ENCODE measurements at regions not wholly inside any gene's neighbourhood (a gene's known extent, or its start where the extent isn't known, plus 50 kb on each side); places are given as distances from the start of the nearest gene placed in this dataset.
"Not testable (repeated sequence)": the region's sequence is repeated elsewhere in the genome, so short reads cannot be mapped to it uniquely, and the experiment has no call there.

GRCh38 chr11:23732026-23732425 is 764.8 kb upstream of the LUZP2 start:
- DNase-seq (no peak), ATAC-seq (ENCODE audit: poor library complexity) (no peak)
- intact Hi-C loops (cut with DNase I), result no loop called here

DNA sequence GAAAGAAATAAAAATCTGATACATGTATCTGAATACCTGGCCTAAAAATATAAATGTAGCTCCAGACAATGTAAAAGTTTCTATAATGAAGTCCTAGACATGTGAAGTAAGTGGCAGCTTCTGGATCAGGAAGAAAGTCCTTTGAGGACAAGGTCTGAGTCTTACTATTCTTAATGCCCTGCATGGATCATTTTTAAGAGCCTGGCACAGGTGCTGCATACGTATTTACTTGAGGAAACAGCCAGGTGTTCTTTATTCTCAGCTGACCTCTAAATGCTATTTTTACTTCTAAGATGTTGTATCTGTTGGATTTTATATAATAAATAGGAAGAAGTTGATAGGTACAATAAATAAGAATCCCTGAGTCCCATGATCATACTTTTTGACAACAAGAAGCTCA is 750.0 kb upstream of the LUZP2 start:
- no peak for DNase-seq
- intact Hi-C loops (cut with DNase I), result no loop called here
- ATAC-seq (ENCODE audit: poor library complexity), result no peak

GRCh38 chr11:23749762-23750430 is 747.0 kb upstream of the LUZP2 start:
- DNase-seq (no peak), ATAC-seq (ENCODE audit: poor library complexity) (no peak)
- intact Hi-C loops (cut with DNase I), result no loop called here

GRCh38 chr11:23751280-23751679 is 745.6 kb upstream of the LUZP2 start:
- intact Hi-C loops (cut with DNase I), result no loop called here
- no peak for DNase-seq
- no peak for ATAC-seq (ENCODE audit: poor library complexity)

GRCh38 chr11:23755076-23755475 is 741.8 kb upstream of the LUZP2 start:
- intact Hi-C loops (cut with DNase I), result no loop called here
- ATAC-seq (ENCODE audit: poor library complexity) (no peak), DNase-seq (no peak)

- ATAC-seq (ENCODE audit: poor library complexity), result no peak
- DNase-seq, result no peak
- intact Hi-C loops (cut with DNase I), result no loop called here
These were observed 741.1 kb upstream of the LUZP2 start for GRCh38 chr11:23755769-23756168.

GRCh38 chr11:23759489-23759888 is 737.4 kb upstream of the LUZP2 start:
- intact Hi-C loops (cut with DNase I), result no loop called here
- no peak for ATAC-seq (ENCODE audit: poor library complexity)
- no peak for DNase-seq

DNA sequence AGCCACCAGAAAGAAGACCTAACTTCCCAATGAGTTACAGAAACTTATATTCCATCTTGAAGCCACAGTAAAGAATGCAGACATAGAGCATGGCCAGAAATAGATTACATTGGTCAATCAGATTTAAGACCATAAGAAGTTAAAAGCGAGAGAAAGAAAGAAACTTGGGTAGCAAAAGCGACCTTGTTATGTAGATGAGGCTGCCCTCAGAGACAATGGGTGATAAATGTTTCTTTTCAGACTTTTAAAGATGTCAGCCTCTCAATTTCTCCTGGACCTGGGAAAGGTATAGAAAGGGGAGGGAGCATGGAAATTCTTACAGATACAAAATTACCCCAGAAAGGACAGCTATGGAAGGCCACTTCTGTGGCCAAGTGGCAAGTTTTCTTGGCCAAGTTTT is 732.6 kb upstream of the LUZP2 start:
- intact Hi-C loops (cut with DNase I), result no loop called here
- DNase-seq (no peak), ATAC-seq (ENCODE audit: poor library complexity) (no peak)

DNA sequence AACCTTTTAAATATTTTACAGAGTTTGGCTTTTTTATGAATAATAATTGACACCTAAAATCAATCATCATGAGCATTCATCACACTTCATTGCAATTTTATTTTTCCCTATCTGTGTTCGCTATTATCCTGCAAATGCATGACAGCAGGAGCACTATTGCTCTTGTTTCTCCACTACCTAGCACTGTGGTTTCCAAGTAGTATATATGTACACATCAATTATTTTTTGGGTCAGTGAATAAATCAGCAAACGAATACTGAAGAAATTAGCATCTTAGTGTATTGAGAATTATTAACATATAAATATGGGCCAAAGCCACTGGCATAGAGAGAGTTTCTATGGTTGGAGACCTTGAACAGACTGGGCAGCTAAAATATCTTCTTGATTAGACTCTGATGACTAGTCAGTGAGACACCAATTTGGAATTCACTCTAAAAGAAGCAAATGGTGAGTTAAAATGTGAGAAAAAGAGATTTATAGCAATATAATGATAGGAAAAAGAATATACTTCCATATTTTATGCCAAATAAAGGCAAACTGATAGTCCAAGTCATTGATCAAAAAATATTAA is 731.1 kb upstream of the LUZP2 start:
- no peak for DNase-seq
- no peak for ATAC-seq (ENCODE audit: poor library complexity)
- intact Hi-C loops (cut with DNase I), result no loop called here

GRCh38 chr11:23767576-23767975 is 729.3 kb upstream of the LUZP2 start:
- intact Hi-C loops (cut with DNase I), result no loop called here
- ATAC-seq (ENCODE audit: poor library complexity), result no peak

GRCh38 chr11:23769214-23769613 is 727.6 kb upstream of the LUZP2 start:
- ATAC-seq (ENCODE audit: poor library complexity), result no peak
- intact Hi-C loops (cut with DNase I), result no loop called here
- DNase-seq, result no peak

More at GRCh38 chr11:23767576-23767975, 729.3 kb upstream of the LUZP2 start:
- no peak for DNase-seq

DNA sequence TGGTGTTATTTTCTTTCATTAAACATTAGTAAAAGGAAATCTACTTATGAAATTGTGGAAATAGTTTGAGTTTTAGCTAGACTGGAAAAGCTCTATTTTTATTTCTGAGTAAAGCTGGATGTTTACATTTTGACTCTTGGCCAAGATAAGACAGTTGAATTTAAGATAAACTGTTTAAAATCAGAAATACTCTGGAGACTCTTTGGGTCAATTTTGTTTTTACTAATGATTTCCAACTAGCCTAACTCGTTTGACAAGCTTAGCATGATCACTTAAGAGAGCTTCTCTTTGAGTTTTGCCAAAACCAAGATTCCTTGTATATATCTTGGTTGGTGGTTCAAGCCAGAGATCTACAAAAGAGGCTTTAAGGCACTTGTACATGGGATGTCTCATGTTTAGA is 724.8 kb upstream of the LUZP2 start:
- no peak for ATAC-seq (ENCODE audit: poor library complexity)
- no peak for DNase-seq
- intact Hi-C loops (cut with DNase I), result no loop called here

- intact Hi-C loops (cut with DNase I), result no loop called here
- no peak for ATAC-seq (ENCODE audit: poor library complexity)
- no peak for DNase-seq
These were observed 717.9 kb upstream of the LUZP2 start for GRCh38 chr11:23778971-23779370.

GRCh38 chr11:23780231-23780630 is 716.6 kb upstream of the LUZP2 start:
- intact Hi-C loops (cut with DNase I), result no loop called here
- no peak for ATAC-seq (ENCODE audit: poor library complexity)
- DNase-seq, result no peak

DNA sequence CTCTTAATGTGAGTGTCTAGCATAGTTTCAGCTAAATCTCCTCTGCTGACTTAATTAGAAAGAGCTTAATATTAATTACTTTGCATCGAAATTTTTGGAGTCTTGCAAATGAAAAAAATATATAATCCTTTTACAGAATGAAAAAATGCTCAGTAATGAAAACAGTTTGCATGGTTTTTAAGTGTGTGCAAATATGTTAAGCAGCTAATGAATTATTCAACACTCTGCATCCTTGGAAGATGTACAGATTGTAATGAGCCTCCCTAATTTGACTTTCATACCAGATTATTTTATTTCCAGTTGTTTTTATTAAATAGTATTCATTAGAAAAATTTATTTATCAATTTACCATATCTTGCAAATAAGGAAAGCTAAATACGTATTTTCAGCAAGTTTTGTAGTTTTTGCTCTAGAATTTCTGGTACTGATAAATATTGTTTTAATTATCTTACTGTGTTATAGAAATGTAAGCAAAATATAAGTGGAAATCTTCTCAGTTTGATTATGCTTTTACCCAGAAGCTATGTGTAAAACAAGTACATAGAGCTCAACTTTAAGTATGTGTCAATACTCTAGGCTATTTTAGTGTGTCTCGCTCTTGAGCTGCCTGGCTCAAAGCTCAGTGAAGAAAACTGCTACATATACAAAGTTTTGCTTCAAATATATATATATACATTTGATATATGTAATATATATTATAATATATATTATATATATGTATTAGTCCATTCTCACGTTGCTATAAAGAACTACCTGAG is 714.9 kb upstream of the LUZP2 start:
- intact Hi-C loops (cut with DNase I), result no loop called here
- DNase-seq (no peak), ATAC-seq (ENCODE audit: poor library complexity) (no peak)

GRCh38 chr11:23786974-23787373 is 709.9 kb upstream of the LUZP2 start:
- DNase-seq; ATAC-seq (ENCODE audit: poor library complexity); intact Hi-C loops (cut with DNase I): not testable (repeated sequence)

DNA sequence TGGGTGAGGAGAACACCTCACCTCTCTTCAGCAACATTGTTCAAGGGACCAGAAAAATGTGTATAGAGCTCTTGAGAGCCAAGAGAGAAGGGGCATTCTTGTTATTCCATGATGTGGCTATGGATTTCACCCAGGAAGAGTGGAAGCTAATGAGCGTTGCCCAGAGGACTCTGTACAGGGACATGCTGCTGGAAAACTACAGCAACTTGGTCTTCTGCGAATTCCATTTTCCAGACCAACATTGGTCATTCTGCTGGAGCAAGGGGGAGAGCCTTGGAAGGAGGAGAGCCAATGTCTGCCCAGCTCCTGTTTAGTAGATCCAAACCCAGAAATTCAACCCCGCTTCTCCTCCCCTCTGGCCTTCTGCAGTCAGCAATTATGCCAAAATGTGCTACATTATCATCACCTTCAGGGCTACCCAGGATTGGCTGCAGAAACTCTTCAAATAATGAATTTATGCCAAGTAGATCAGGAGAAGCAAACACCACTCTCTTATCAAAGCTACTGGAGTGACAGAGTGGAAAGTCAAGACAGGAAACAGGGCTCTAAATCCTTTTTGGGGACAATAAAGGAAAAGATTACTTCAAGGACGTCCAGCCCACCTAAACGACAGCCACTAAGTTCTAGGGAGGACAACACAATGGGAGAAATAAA is 707.5 kb upstream of the LUZP2 start:
- ATAC-seq (ENCODE audit: poor library complexity), result no peak
- intact Hi-C loops (cut with DNase I), result no loop called here

GRCh38 chr11:23789938-23790371 is 706.9 kb upstream of the LUZP2 start:
- DNase-seq, result no peak
- no peak for ATAC-seq (ENCODE audit: poor library complexity)
- intact Hi-C loops (cut with DNase I), result no loop called here

More for the DNA sequence above, 707.5 kb upstream of the LUZP2 start:
- no peak for DNase-seq

- ATAC-seq (ENCODE audit: poor library complexity) (no peak), DNase-seq (no peak)
- intact Hi-C loops (cut with DNase I), result no loop called here
These were observed 699.0 kb upstream of the LUZP2 start for GRCh38 chr11:23797624-23798419.

Measured in Right ventricle myocardium superior (tissue), 1 donor.